NCI-H2196 (cell line): ENCODE measurements at regions not wholly inside any gene's neighbourhood (a gene's known extent, or its start where the extent isn't known, plus 50 kb on each side); places are given as distances from the start of the nearest gene placed in this dataset.
A peak's percentile ranks its signal among the peaks of the same experiment; 100 is the strongest.
"Not testable (repeated sequence)": the region's sequence is repeated elsewhere in the genome, so short reads cannot be mapped to it uniquely, and the experiment has no call there.

Source experiments
- DNase-seq: peaks from one replicate; lab custom pipeline; 2025; ENCODE audit not compliant: unreplicated experiment; lab: John Stamatoyannopoulos, UW

GRCh38 chr16:21514474-21514840, 84.9 kb upstream of the METTL9 start:
- DNase-seq = not testable (repeated sequence)

- not testable (repeated sequence) for DNase-seq
Measured at GRCh38 chr16:21516705-21517040, 82.7 kb upstream of the METTL9 start.

DNA sequence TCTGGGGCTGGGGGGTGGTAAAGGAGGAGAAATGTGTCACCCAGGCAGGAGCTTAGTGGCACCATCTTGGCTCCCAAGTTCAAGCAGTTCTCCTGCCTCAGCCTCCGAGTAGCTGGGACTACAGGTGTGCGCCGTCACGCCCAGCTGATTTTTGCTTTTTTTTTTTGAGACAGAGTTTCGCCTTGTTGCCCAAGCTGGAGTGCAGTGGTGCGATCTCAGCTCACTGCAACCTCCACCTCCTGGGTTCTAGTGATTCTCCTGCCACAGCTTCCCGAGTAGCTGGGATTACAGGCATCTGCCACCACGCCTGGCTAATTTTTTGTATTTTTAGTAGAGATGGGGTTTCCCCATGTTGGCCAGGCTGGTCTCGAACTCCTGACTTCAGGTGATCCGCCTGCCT, 82.1 kb upstream of the METTL9 start:
- not testable (repeated sequence) for DNase-seq

GRCh38 chr16:21519361-21520133, 79.8 kb upstream of the METTL9 start:
- not testable (repeated sequence) for DNase-seq

DNA sequence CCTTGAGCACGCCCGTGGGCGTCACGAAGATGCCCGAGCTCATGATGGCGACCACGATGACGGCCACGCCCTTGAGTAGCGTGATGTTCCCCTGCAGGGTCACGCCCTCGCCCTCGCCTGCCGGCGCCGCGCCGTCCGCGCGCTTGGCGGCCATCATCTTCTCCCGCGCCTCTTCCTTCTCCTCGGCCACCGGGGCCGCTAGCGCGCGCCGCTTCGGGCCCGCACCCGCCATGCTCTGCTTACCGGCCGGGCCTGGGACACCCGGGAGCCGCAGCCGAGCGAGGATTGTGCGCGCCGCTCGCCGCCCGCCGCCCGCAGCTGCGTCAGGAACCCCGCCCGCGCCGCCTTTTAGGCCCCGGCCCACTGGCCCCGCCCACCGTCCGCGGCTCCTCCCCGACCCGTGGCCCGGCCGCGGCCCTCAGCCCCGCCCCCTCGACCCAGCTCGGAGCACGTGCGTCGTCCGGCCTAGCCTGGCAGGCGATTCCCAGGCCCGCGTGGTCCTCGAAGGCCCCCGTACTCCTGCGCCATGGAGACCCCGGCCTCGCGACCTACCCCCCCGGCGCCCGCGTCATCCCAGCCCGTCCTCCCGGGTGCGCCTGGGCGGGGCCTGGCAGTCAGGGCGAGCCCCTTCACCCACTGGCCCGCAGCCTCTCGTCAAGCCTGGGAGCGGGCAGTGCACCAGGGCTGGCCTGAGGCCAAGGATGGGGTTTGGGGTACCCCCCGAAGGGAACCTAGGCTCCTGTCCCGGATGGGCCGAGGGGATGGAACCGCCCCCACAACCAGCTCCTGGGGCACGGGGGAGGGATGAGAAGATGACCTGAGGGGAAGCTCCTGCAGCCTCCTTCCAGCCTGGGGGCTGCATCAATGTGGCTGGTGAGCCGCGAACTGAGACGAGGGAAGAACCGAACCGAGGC, 79.0 kb upstream of the METTL9 start:
- peak; percentile 99 for DNase-seq

GRCh38 chr16:21521048-21521389, 78.4 kb upstream of the METTL9 start:
- not testable (repeated sequence) for DNase-seq

DNA sequence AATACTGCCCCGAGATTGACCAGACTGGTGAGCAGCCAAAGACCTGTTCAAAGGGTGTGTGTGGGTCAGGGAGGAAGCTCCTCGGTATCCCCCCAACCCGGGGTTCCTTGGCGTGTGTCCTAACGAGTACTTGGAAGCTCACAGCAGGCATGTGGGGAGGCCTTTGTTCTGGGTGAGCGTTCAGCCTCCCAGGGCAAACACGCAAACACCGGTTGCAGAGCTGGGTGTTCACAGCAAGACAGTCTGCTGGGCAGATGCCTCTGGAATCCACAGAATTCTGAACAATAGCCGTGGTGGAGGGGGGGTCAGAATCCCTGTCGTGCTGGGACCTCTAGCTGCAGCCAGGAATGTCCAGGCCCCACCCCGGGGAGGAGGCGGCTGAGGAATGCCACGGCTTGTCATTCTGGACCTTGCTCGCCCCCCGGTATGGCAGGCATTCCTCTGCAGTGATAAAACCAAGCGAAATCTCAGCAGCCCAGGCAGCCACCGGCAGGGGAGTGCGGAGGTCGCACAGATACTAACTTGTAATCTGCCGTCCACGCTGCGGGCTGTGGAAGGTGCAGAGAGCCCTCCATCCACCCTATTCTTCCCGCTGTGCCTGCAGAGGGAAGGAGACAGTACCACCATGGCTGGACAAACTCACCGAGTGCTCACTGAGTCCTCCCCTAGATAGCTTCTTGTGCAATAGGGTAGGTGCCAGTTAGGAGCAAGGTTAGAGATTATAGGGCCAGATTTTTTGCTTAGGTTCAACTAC, 77.8 kb upstream of the METTL9 start:
- DNase-seq = not testable (repeated sequence)

GRCh38 chr16:21522846-21523245, 76.5 kb upstream of the METTL9 start:
- DNase-seq = not testable (repeated sequence)

GRCh38 chr16:21523411-21524067, 75.8 kb upstream of the METTL9 start:
- no peak for DNase-seq

GRCh38 chr16:21524068-21524751, 75.2 kb upstream of the METTL9 start:
- no peak for DNase-seq

DNA sequence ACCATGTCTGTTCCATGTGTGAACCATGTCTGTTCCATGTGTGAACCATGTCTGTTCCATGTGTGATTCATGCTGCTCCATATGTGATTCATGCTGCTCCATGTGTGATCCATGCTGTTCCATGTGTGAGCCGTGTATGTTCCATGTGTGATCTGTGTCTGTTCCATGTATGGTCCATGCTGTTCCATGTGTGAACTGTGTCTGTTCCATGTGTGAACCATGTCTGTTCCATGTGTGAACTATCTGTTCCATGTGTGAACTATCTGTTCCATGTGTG, 74.7 kb upstream of the METTL9 start:
- DNase-seq = not testable (repeated sequence)

DNA sequence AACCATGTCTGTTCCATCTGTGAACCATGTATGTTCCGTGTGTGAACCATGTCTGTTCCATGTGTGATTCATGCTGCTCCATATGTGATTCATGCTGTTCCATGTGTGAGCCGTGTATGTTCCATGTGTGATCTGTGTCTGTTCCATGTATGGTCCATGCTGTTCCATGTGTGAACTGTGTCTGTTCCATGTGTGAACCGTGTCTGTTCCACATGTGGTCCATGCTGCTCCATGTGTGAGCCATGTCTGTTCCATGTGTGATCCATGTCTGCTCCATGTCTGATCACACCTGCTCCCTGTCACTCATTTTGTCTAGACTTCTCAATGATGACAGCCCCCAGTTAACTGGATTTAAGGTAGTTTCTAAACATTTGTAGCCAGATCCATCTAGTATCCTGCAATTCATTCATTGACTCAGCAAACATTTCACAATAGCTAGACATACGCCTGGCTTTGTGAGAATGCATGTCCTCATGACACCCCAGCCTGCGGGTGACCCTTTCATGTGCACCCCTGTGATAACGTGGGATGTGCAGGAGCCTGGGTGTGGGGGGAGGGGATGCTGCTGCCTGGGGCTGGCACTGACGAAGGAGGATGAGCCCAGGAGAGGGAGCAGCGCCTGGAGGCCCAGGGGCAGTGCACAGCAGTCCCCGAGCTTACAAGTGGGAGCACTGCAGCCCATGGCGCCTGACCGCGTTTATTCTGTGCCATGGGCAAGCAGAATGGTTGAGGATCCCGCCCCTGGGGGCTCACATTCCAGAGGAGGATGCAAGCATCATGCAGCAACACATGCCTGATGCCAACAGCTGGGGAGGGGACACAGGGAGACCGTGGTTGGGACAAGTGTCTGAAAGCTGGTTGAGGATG, 74.1 kb upstream of the METTL9 start:
- not testable (repeated sequence) for DNase-seq

DNA sequence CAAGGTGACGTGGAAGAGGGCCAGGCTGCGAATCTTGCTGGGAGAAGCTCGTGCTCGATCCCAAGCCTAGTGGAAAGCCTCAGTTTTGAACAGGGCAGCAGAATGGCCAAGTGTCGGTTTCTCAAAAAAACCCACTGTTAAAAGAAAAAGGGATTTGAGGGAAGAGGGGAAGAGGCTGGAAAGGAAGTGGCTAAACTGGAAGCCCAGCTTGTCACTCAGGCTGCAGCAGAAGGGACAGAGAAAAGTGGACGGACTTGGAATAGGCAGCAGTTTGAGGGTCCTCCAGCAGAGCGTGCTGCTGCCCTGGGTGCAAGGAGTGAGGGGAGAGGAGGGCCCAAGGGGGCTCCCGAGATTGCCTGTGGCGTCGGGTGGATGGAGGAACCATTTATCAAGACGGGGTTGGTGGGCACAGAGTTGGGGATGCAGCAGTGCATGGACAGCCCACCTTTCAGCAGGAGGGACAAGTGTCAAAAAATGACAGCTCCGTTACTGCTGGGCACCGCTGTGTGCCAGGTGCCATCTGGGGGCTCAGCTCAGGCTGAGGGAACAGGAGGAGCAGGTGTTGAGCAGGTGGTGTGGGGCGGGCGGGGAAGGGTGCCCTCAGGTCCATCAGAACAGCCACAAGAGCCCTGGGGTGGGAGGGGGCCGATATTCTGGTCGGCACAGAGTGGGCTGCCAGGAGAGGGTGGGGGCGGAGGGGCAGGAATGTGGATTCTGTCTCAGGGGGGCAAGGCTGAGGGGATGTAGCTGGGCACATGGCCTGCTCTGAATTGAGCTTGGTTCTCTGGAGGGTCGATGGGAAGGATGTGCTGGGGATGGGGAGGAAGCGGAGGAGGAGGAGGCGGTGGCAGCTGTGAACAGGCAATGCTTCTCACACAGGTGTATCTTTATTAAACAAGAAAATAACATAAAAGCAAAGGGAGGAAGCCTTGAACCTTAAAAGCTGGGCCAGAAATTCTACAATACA, 73.1 kb upstream of the METTL9 start:
- DNase-seq = not testable (repeated sequence)

GRCh38 chr16:21526923-21527807, 72.2 kb upstream of the METTL9 start:
- no peak for DNase-seq

GRCh38 chr16:21529060-21529658, 70.2 kb upstream of the METTL9 start:
- not testable (repeated sequence) for DNase-seq

DNA sequence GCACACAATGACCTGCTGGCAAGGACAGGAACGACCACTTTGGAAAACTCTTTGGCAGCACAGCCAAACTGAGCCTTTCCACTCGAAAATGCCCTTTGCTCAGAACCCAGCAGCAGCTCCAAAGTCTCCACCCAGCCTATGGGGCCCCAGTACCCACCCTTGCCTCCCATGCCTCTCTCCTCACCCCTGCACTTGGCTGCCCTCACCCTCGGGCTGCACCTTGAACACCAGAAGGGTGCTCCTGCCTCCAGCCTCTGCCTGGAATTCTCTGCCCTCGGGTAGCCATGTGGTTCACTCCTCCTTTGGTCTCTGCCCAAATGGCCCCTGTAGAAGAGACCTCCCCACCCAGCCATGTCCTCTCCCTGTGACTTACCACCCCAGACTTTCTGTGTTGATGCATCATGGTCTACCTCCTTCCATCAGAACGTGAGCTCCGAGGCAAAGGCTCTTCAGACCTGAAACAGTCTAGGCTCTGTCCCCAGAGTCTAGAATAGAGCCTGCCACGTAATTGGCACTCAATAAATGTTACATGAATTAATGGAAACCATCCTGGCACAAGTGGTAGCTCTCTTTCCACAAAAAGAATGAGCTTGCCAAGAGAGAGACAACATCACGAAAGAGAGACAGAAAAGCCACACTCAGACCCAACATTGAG, 68.5 kb upstream of the METTL9 start:
- not testable (repeated sequence) for DNase-seq

- not testable (repeated sequence) for DNase-seq
Measured at GRCh38 chr16:21532996-21533395, 66.4 kb upstream of the METTL9 start.
